Calu3 (cell line): ENCODE measurements at regions not wholly inside any gene's neighbourhood (a gene's known extent, or its start where the extent isn't known, plus 50 kb on each side); places are given as distances from the start of the nearest gene placed in this dataset.
"Not testable (repeated sequence)": the region's sequence is repeated elsewhere in the genome, so short reads cannot be mapped to it uniquely, and the experiment has no call there.

ENCODE experiments used
- BruUV-seq: library from RNA; stranded (reverse); fragments of 400-500 nt; replicated peaks from 2 replicates; lab custom pipeline; 2021; lab: Mats Ljungman, UMichigan
- CTCF ChIA-PET: fragments of 300-600 bp; sonication (Branson Sonifier 250); formaldehyde crosslinking; loops from one replicate; lab custom pipeline; 2022; ENCODE audit warnings: antibody characterized with exemption; lab: Charles Lee
- DNase-seq: peaks from one replicate; pipeline ENCODE4 v3.0.0; 2022
- H3K27ac Mint-ChIP-seq: one replicate; pipeline ENCODE4 v1.8.0; 2022; ENCODE audit warnings: mixed read lengths; ENCODE audit not compliant: unreplicated experiment
- H3K27me3 Mint-ChIP-seq: one replicate; pipeline ENCODE4 v1.8.0; 2022; ENCODE audit warnings: mixed read lengths; ENCODE audit not compliant: unreplicated experiment
- H3K36me3 Mint-ChIP-seq: one replicate; pipeline ENCODE4 v1.8.0; 2022; ENCODE audit warnings: mild to moderate bottlenecking, moderate library complexity, mixed read lengths; ENCODE audit not compliant: insufficient read depth, unreplicated experiment
- H3K4me1 Mint-ChIP-seq: one replicate; pipeline ENCODE4 v1.8.0; 2022; ENCODE audit warnings: mild to moderate bottlenecking, low read depth, mixed read lengths; ENCODE audit not compliant: unreplicated experiment
- H3K4me3 Mint-ChIP-seq: one replicate; pipeline ENCODE4 v1.8.0; 2022; ENCODE audit warnings: mild to moderate bottlenecking, low read depth, moderate library complexity, mixed read lengths; ENCODE audit not compliant: unreplicated experiment
- H3K9me3 Mint-ChIP-seq: one replicate; pipeline ENCODE4 v1.8.0; 2022; ENCODE audit warnings: low read depth, mixed read lengths; ENCODE audit not compliant: unreplicated experiment
- intact Hi-C: fragments of 100-400 bp; cut with micrococcal nuclease; formaldehyde crosslinking; loops from one replicate; pipeline ENCODE4 v1.10.0; 2022; ENCODE audit not compliant: unreplicated experiment
- TF ChIP-seq, protein P1 (sequence below): fragments of 200-600 bp; IDR thresholded peaks from one replicate; pipeline ENCODE4 v1.8.0; 2022; ENCODE audit warnings: antibody characterized with exemption; ENCODE audit not compliant: unreplicated experiment

GRCh38 chr12:100068305-100068704 lies 74.4 kb downstream of the BLTP3B start:
- H3K4me3 Mint-ChIP-seq: no peak overlapping the region
- TF ChIP-seq, protein P1, sequence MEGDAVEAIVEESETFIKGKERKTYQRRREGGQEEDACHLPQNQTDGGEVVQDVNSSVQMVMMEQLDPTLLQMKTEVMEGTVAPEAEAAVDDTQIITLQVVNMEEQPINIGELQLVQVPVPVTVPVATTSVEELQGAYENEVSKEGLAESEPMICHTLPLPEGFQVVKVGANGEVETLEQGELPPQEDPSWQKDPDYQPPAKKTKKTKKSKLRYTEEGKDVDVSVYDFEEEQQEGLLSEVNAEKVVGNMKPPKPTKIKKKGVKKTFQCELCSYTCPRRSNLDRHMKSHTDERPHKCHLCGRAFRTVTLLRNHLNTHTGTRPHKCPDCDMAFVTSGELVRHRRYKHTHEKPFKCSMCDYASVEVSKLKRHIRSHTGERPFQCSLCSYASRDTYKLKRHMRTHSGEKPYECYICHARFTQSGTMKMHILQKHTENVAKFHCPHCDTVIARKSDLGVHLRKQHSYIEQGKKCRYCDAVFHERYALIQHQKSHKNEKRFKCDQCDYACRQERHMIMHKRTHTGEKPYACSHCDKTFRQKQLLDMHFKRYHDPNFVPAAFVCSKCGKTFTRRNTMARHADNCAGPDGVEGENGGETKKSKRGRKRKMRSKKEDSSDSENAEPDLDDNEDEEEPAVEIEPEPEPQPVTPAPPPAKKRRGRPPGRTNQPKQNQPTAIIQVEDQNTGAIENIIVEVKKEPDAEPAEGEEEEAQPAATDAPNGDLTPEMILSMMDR: no peak
- no TSS peak for BruUV-seq
- no peak overlapping the region for H3K27ac Mint-ChIP-seq
- CTCF ChIA-PET: no interaction called here
- H3K4me1 Mint-ChIP-seq: no peaks in the 10 kb centered on the region
- H3K9me3 Mint-ChIP-seq: peaks cover 5% of the 10 kb centered on the region
- H3K27me3 Mint-ChIP-seq: no peaks in the 10 kb centered on the region
- intact Hi-C loops: no loop called here
- H3K36me3 Mint-ChIP-seq: no peaks in the 10 kb centered on the region
- DNase-seq: no peak

GRCh38 chr12:100061814-100062213 lies 77.1 kb upstream of the ANKS1B start:
- CTCF ChIA-PET: no interaction called here
- intact Hi-C loops: loop anchor here (5.0 kb wide), 1 partner anchor 250 kb away; no protein-coding TSS in a partner anchor
- TF ChIP-seq, protein P1: no peak
- H3K27ac Mint-ChIP-seq: no peak overlapping the region
- no TSS peak for BruUV-seq
- no peak for DNase-seq
- H3K27me3 Mint-ChIP-seq: no peaks in the 10 kb centered on the region
- H3K4me1 Mint-ChIP-seq: no peaks in the 10 kb centered on the region
- no peak overlapping the region for H3K4me3 Mint-ChIP-seq
- H3K9me3 Mint-ChIP-seq: no peaks in the 10 kb centered on the region
- no peaks in the 10 kb centered on the region for H3K36me3 Mint-ChIP-seq

DNA sequence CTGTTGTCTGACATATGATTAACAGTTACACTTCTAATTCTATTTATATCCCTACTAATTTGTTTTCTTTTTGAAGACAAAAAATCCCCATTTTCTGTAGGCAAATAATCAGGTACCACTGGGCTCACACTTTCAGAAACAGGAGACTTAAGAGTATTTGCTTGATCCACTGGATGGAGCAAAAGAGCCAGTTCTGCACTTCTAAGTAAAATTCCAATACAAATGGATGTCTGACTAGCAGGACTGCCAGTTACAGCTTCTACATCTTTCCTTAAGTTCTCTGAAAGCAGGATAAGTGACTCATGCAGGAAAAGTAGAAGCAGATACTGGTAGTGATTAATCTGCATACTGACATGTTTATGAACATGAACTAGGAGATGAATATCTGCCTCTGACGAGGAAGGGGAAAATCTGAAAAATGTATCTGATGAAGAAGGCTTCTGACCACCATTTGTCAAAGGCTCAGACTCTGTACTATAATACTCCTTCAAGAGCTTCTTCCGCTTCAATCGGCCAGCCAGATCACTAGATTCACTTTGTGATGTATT lies 73.8 kb upstream of the ANKS1B start:
- H3K27ac Mint-ChIP-seq: no peak overlapping the region

DNA sequence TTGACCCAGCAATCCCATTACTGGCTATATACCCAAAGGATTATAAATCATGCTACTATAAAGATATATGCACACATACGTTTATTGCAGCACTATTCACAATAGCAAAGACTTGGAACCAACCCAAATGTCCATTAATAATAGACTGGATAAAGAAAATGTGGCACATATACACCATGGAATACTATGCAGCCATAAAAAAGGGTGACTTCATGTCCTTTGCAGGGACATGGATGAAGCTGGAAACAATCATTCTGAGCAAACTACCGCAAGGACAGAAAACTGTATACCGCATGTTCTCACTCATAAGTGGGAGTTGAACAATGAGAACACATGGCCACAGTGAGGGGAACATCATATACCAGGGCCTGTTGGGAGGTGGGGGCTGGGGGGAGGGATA lies 61.5 kb upstream of the ANKS1B start:
- H3K4me3 Mint-ChIP-seq, BruUV-seq, H3K27me3 Mint-ChIP-seq, intact Hi-C loops, H3K36me3 Mint-ChIP-seq, H3K27ac Mint-ChIP-seq, CTCF ChIA-PET, H3K4me1 Mint-ChIP-seq, H3K9me3 Mint-ChIP-seq, DNase-seq: not testable (repeated sequence)

More for the DNA sequence above, 73.8 kb upstream of the ANKS1B start:
- Mint-ChIP-seq H3K9me3 (no peaks in the 10 kb centered on the region), H3K27me3 (no peaks in the 10 kb centered on the region), H3K4me1 (no peaks in the 10 kb centered on the region), H3K36me3 (no peaks in the 10 kb centered on the region), H3K4me3 (no peak overlapping the region)
- CTCF ChIA-PET: no interaction called here
- TF ChIP-seq, protein P1: no peak
- no peak for DNase-seq
- BruUV-seq: no TSS peak
- intact Hi-C loops: no loop called here

- Mint-ChIP-seq H3K27ac (no peak overlapping the region), H3K36me3 (no peaks in the 10 kb centered on the region)
- intact Hi-C loops: no loop called here
Measured at GRCh38 chr12:100044266-100044665, 59.5 kb upstream of the ANKS1B start.

More at GRCh38 chr12:100044266-100044665, 59.5 kb upstream of the ANKS1B start:
- BruUV-seq: no TSS peak
- H3K9me3 Mint-ChIP-seq: no peaks in the 10 kb centered on the region
- no peaks in the 10 kb centered on the region for H3K4me1 Mint-ChIP-seq
- TF ChIP-seq, protein P1: no peak
- CTCF ChIA-PET: no interaction called here
- no peak overlapping the region for H3K4me3 Mint-ChIP-seq
- no peak for DNase-seq
- H3K27me3 Mint-ChIP-seq: no peaks in the 10 kb centered on the region
